ENCODE measurements at regions not wholly inside any gene's neighbourhood (a gene's known extent, or its start where the extent isn't known, plus 50 kb on each side); places are given as distances from the start of the nearest gene placed in this dataset.

DNA sequence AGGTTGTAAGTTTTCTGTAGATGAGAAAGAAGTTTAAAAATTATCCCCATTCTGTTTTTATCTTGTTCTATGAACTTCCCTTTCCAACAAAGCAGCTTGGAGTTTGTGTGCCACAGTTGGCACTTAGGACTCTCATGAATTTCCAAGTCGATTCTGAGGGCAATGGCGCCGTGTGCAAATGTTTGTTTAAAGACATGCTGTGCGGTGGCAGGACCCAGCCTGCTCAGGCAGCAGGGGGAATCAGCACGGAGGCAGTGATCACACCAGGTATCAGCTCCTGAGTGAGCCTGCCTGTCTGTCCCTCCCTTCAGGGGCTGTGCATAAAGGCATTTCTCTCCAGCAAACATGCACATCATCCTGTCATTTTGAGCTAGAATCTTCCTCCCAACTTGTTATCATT lies 109.8 kb upstream of the WDR11 start:
- DNase-seq, result no peak
- TF ChIP-seq, protein P1, sequence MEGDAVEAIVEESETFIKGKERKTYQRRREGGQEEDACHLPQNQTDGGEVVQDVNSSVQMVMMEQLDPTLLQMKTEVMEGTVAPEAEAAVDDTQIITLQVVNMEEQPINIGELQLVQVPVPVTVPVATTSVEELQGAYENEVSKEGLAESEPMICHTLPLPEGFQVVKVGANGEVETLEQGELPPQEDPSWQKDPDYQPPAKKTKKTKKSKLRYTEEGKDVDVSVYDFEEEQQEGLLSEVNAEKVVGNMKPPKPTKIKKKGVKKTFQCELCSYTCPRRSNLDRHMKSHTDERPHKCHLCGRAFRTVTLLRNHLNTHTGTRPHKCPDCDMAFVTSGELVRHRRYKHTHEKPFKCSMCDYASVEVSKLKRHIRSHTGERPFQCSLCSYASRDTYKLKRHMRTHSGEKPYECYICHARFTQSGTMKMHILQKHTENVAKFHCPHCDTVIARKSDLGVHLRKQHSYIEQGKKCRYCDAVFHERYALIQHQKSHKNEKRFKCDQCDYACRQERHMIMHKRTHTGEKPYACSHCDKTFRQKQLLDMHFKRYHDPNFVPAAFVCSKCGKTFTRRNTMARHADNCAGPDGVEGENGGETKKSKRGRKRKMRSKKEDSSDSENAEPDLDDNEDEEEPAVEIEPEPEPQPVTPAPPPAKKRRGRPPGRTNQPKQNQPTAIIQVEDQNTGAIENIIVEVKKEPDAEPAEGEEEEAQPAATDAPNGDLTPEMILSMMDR (IDR thresholded peaks at IDR 0.05), result no peak
- no peak for TF ChIP-seq POLR2A (IDR thresholded peaks at IDR 0.05)
- 14 to 45% methylated on average over 3 to 5 of the region's 5 CpGs for WGBS, 2 donors
- Histone ChIP-seq H3K4me3 (no peak overlapping the region), H3K9me3 (no peaks in the 10 kb centered on the region), H3K36me3 (no peaks in the 10 kb centered on the region), H3K27ac (no peak overlapping the region), H3K4me1 (no peaks in the 10 kb centered on the region), H3K27me3 (peaks cover 0 to 25% (median 0%) of the 10 kb centered on the region in 4 donors)
- intact Hi-C loops (cut with DNase I), result no loop called here

DNA sequence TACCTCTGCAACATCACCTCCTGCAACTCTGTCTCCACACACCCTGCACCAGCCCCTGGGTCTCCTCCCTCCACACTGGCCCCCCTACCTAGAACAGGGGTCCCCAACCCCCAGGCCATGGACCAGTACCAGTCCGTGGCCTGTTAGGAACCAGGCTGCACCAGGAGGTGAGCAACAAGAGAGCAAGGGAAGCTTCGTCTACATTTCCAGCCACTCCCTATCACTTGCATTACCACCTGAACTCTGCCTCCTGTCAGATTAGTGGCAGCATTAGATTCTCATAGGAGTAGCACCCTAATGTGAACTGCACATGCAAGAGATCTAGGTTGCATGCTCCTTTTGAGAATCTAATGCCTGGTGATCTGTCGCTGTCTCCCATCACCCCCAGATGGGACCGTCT lies 108.8 kb upstream of the WDR11 start:
- Histone ChIP-seq H3K4me3 (no peak overlapping the region), H3K27ac (no peak overlapping the region), H3K27me3 (peaks cover 0 to 31% (median 0%) of the 10 kb centered on the region in 4 donors), H3K36me3 (no peaks in the 10 kb centered on the region), H3K9me3 (no peaks in the 10 kb centered on the region), H3K4me1 (no peaks in the 10 kb centered on the region)
- WGBS, 2 donors, result 80 to 89% methylated on average over 1 to 3 of the region's 4 CpGs
- no peak for DNase-seq
- TF ChIP-seq POLR2A (IDR thresholded peaks at IDR 0.05), result no peak
- TF ChIP-seq, protein P1 (IDR thresholded peaks at IDR 0.05), result no peak
- intact Hi-C loops (cut with DNase I), result no loop called here

DNA sequence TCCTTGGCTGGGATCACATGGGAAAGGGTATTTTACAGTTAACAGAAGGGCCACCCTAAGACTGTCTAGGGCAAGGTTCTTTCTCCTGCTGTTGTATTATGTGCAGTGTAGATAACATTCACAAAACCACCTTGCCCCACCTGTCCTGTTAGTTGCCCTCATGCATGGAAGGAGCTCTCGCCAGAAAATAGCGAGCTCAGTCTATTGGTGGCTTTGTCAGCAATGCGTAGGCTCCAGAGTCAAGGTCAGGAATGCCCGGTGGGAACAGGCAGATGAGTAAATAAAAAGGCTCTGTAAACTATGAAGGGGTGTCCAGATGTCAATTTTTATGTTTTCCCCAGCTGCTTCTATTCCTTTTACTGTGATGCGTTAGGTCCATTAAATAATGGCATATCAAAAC lies 107.1 kb upstream of the WDR11 start:
- DNase-seq, result no peak
- H3K27ac ChIP-seq, result no peak overlapping the region
- H3K27me3 ChIP-seq, result peaks cover 0 to 29% (median 0%) of the 10 kb centered on the region in 4 donors
- intact Hi-C loops (cut with DNase I), result no loop called here
- 78 to 83% methylated on average over 5 of the region's 5 CpGs for WGBS, 2 donors
- no peaks in the 10 kb centered on the region for H3K9me3 ChIP-seq
- H3K4me1 ChIP-seq, result no peaks in the 10 kb centered on the region
- no peak overlapping the region for H3K4me3 ChIP-seq
- TF ChIP-seq POLR2A (IDR thresholded peaks at IDR 0.05), result no peak
- TF ChIP-seq, protein P1 (IDR thresholded peaks at IDR 0.05), result no peak
- H3K36me3 ChIP-seq, result no peaks in the 10 kb centered on the region

DNA sequence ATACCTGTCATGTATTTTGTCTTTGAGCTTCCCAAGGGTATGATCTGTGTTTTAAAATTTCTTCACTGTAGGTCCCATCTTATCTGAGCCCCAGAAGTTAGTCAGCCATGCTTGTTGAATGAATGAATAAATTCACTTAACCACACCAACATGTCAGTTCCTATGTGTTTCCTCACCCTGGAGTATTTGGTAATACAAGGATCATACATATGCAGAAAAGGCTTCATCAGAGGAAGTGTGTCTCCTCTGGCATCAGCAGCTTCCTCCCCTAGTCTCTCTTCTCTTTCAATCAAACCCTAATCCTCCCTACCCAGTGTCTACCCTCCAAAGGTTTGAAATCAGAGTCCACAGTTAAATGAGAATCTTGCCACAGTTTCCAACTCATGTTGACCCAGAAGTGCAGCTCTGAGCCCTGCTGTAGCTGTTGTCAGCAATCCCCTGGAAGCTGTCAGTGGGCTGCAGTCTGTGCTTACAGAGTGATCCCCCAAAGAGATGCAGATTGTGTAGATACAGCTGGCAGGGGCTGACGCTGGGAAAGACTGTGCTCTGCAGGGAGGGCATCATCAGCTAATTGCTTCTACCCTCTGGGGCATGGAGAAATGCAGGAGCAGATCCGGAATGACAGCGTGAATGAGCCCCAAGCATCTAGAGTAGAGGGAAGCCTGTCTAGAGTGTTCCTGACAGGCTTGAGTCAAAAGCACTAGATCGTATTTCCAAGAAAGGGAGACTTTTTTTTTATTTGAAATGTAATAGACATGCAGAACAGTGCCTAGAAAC lies 105.0 kb upstream of the WDR11 start:
- Histone ChIP-seq H3K27ac (no peak overlapping the region), H3K4me3 (no peak overlapping the region), H3K9me3 (no peaks in the 10 kb centered on the region), H3K36me3 (no peaks in the 10 kb centered on the region), H3K4me1 (no peaks in the 10 kb centered on the region), H3K27me3 (peaks cover 0 to 29% (median 0%) of the 10 kb centered on the region in 4 donors)
- no peak for DNase-seq
- intact Hi-C loops (cut with DNase I), result no loop called here
- WGBS, 2 donors, result 41 to 43% methylated on average over 4 of the region's 4 CpGs
- TF ChIP-seq POLR2A (IDR thresholded peaks at IDR 0.05), result no peak
- TF ChIP-seq, protein P1 (IDR thresholded peaks at IDR 0.05), result no peak

DNA sequence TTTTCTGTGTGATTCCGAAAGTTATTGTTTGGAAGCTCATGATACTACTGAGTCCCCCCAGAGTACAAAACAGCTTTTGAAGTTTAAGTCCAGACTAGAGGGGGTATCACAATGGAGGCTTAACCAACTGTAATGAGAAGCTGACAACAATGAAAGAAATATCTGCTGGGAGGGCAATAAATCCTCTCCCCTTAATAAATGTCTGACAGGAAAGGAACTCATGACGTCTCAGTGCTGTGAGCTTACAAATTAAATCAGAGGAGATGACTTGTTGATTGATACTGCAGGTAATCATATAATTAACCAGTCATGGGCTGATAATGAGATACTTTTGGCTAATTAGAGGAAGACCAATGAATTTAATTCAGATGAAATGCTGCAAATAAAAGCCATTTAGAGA lies 102.6 kb upstream of the WDR11 start:
- Histone ChIP-seq H3K4me3 (no peak overlapping the region), H3K4me1 (no peaks in the 10 kb centered on the region), H3K27ac (no peak overlapping the region), H3K9me3 (no peaks in the 10 kb centered on the region), H3K27me3 (peaks cover 0 to 18% (median 0%) of the 10 kb centered on the region in 4 donors), H3K36me3 (no peaks in the 10 kb centered on the region)
- no peak for DNase-seq
- intact Hi-C loops (cut with DNase I), result no loop called here
- WGBS, 2 donors, result 53 to 60% methylated on average over 2 of the region's 2 CpGs
- no peak for TF ChIP-seq POLR2A (IDR thresholded peaks at IDR 0.05)
- TF ChIP-seq, protein P1 (IDR thresholded peaks at IDR 0.05), result no peak

Measured in esophagus squamous epithelium (tissue), 5 donors.